ENCODE measurements at regions not wholly inside any gene's neighbourhood (a gene's known extent, or its start where the extent isn't known, plus 50 kb on each side); places are given as distances from the start of the nearest gene placed in this dataset.
"Not testable (repeated sequence)": the region's sequence is repeated elsewhere in the genome, so short reads cannot be mapped to it uniquely, and the experiment has no call there.

GRCh38 chr9:135173066-135173465, 85.6 kb downstream of the OLFM1 start:
- H3K4me3 ChIP-seq = no peak overlapping the region
- TF ChIP-seq FOXP2 (optimal IDR thresholded peaks at IDR 0.05; ENCODE audit: control extremely low read depth, extremely low read length, insufficient read depth) = no peak
- no peak for TF ChIP-seq POLR2AphosphoS5 (IDR thresholded peaks at IDR 0.05; ENCODE audit: borderline replicate concordance, low read depth, low read length)
- TF ChIP-seq EZH2 (IDR thresholded peaks at IDR 0.05) = no peak
- H3K36me3 ChIP-seq (ENCODE audit: insufficient read depth, low read length) = no peaks in the 10 kb centered on the region
- no peak overlapping the region for H3K9ac ChIP-seq (ENCODE audit: insufficient read length)
- DNase-seq (ENCODE audit: low read depth, low spot score) = no peak
- H3K27ac ChIP-seq = no peak overlapping the region
- H3K9me3 ChIP-seq (ENCODE audit: low read depth, low read length) = no peaks in the 10 kb centered on the region

DNA sequence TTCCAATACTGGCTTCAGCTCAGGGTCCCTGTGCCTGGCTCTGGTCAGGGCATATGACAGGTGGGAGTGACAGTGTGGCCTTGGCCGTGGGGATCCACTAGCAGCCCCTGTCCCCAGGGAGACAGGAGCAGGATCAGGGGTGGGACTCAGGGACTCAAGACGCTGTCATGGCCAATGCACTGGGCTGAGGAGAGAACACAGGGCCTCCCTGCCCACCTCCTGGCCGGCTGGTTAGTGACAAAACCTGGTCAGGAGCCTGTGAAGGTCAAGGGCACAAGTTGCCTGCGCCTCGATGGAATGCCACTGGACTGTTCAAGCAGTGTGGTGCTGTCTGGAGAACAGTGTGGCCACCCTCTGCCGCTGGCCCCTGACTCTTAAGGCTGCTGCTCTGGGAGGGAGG, 86.8 kb downstream of the OLFM1 start:
- Histone ChIP-seq H3K9ac (ENCODE audit: insufficient read length) (no peak overlapping the region), H3K27ac (no peak overlapping the region), H3K9me3 (ENCODE audit: low read depth, low read length) (no peaks in the 10 kb centered on the region), H3K4me3 (no peak overlapping the region), H3K36me3 (ENCODE audit: insufficient read depth, low read length) (no peaks in the 10 kb centered on the region)
- DNase-seq (ENCODE audit: low read depth, low spot score) = no peak
- TF ChIP-seq EZH2 (IDR thresholded peaks at IDR 0.05) = no peak
- no peak for TF ChIP-seq FOXP2 (optimal IDR thresholded peaks at IDR 0.05; ENCODE audit: control extremely low read depth, extremely low read length, insufficient read depth)
- TF ChIP-seq POLR2AphosphoS5 (IDR thresholded peaks at IDR 0.05; ENCODE audit: borderline replicate concordance, low read depth, low read length) = no peak

DNA sequence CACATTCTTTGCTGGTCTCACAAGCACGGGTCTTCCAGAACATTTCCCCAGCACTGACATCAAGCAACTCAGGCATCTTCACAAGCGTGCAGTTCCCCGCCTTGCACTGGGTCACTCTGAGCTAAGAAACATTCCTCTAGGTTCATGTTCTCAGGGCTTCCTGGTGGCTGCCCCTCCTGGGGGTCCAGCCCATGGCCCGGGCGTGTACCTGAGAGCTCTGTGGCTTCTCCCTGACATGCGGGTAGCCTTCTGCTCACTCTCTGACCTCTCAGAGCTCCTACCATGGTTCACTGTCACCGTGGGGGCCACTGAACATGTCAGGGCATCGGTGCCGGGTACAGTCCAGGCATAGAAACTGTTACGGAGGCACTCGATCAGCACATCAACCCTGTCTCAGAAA, 87.5 kb downstream of the OLFM1 start:
- Histone ChIP-seq H3K9me3 (ENCODE audit: low read depth, low read length) (no peaks in the 10 kb centered on the region), H3K4me3 (no peak overlapping the region), H3K9ac (ENCODE audit: insufficient read length) (no peak overlapping the region), H3K36me3 (ENCODE audit: insufficient read depth, low read length) (no peaks in the 10 kb centered on the region), H3K27ac (no peak overlapping the region)
- TF ChIP-seq EZH2 (IDR thresholded peaks at IDR 0.05) = no peak
- no peak for TF ChIP-seq POLR2AphosphoS5 (IDR thresholded peaks at IDR 0.05; ENCODE audit: borderline replicate concordance, low read depth, low read length)
- TF ChIP-seq FOXP2 (optimal IDR thresholded peaks at IDR 0.05; ENCODE audit: control extremely low read depth, extremely low read length, insufficient read depth) = no peak
- DNase-seq (ENCODE audit: low read depth, low spot score) = no peak

GRCh38 chr9:135176284-135176683, 88.8 kb downstream of the OLFM1 start:
- Histone ChIP-seq H3K9me3 (ENCODE audit: low read depth, low read length) (no peaks in the 10 kb centered on the region), H3K36me3 (ENCODE audit: insufficient read depth, low read length) (no peaks in the 10 kb centered on the region), H3K27ac (no peak overlapping the region), H3K4me3 (no peak overlapping the region), H3K9ac (ENCODE audit: insufficient read length) (no peak overlapping the region)
- TF ChIP-seq EZH2 (IDR thresholded peaks at IDR 0.05) (no peak), POLR2AphosphoS5 (IDR thresholded peaks at IDR 0.05; ENCODE audit: borderline replicate concordance, low read depth, low read length) (no peak)
- DNase-seq (ENCODE audit: low read depth, low spot score) = no peak

DNA sequence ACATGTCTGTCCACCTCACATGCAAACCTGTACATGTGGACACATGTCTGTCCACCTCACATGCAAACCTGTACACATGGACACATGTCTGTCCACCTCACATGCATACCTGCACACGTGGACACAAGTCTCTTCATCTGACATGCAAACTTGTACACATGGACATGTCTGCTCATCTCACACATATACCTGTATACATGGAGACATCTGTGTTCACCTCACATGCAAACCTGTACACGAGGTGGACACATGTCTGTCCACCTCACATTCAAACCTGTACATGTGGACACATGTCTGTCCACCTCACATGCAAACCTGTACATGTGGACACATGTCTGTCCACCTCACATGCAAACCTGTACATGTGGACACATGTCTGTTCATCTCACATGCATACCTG, 90.1 kb downstream of the OLFM1 start:
- DNase-seq (ENCODE audit: low read depth, low spot score); H3K36me3 ChIP-seq (ENCODE audit: insufficient read depth, low read length); H3K27ac ChIP-seq; H3K4me3 ChIP-seq; H3K9me3 ChIP-seq (ENCODE audit: low read depth, low read length); H3K9ac ChIP-seq (ENCODE audit: insufficient read length): not testable (repeated sequence)

- DNase-seq (ENCODE audit: low read depth, low spot score) = no peak
- H3K4me3 ChIP-seq = no peak overlapping the region
- no peaks in the 10 kb centered on the region for H3K9me3 ChIP-seq (ENCODE audit: low read depth, low read length)
- no peak overlapping the region for H3K9ac ChIP-seq (ENCODE audit: insufficient read length)
- no peak for TF ChIP-seq FOXP2 (optimal IDR thresholded peaks at IDR 0.05; ENCODE audit: control extremely low read depth, extremely low read length, insufficient read depth)
- no peak for TF ChIP-seq EZH2 (IDR thresholded peaks at IDR 0.05)
- no peak for TF ChIP-seq POLR2AphosphoS5 (IDR thresholded peaks at IDR 0.05; ENCODE audit: borderline replicate concordance, low read depth, low read length)
- no peak overlapping the region for H3K27ac ChIP-seq
- no peaks in the 10 kb centered on the region for H3K36me3 ChIP-seq (ENCODE audit: insufficient read depth, low read length)
Measured at GRCh38 chr9:135178498-135178897, 91.0 kb downstream of the OLFM1 start.

DNA sequence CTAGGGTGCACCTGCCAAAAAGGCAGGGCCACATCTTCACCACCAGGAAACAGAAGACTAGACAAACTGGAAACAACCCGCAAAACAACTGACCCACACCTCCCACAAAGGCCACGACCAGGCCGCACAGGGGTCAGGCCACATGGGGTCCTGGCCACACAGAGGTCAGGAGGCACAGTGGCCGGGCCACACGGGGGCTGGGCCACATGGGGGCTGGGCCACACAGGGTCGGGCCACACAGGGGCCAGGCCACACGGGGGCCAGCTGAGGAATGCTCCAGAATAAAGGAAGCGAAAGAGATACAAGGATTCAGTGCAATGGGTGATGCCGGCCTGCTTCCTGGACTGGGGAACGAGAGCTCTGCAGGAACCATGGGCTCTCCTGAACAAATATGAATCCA, 91.6 kb downstream of the OLFM1 start:
- Histone ChIP-seq H3K9ac (ENCODE audit: insufficient read length) (no peak overlapping the region), H3K27ac (no peak overlapping the region), H3K36me3 (ENCODE audit: insufficient read depth, low read length) (no peaks in the 10 kb centered on the region), H3K9me3 (ENCODE audit: low read depth, low read length) (no peaks in the 10 kb centered on the region), H3K4me3 (no peak overlapping the region)
- DNase-seq (ENCODE audit: low read depth, low spot score) = no peak
- TF ChIP-seq POLR2AphosphoS5 (IDR thresholded peaks at IDR 0.05; ENCODE audit: borderline replicate concordance, low read depth, low read length) (no peak), EZH2 (IDR thresholded peaks at IDR 0.05) (no peak), FOXP2 (optimal IDR thresholded peaks at IDR 0.05; ENCODE audit: control extremely low read depth, extremely low read length, insufficient read depth) (no peak)

- no peak overlapping the region for H3K9ac ChIP-seq (ENCODE audit: insufficient read length)
- TF ChIP-seq FOXP2 (optimal IDR thresholded peaks at IDR 0.05; ENCODE audit: control extremely low read depth, extremely low read length, insufficient read depth) = no peak
- TF ChIP-seq POLR2AphosphoS5 (IDR thresholded peaks at IDR 0.05; ENCODE audit: borderline replicate concordance, low read depth, low read length) = no peak
- no peak for TF ChIP-seq EZH2 (IDR thresholded peaks at IDR 0.05)
- no peaks in the 10 kb centered on the region for H3K9me3 ChIP-seq (ENCODE audit: low read depth, low read length)
- no peak overlapping the region for H3K27ac ChIP-seq
- no peak overlapping the region for H3K4me3 ChIP-seq
- H3K36me3 ChIP-seq (ENCODE audit: insufficient read depth, low read length) = no peaks in the 10 kb centered on the region
- DNase-seq (ENCODE audit: low read depth, low spot score) = no peak
Measured at GRCh38 chr9:135179976-135180375, 92.5 kb downstream of the OLFM1 start.

DNA sequence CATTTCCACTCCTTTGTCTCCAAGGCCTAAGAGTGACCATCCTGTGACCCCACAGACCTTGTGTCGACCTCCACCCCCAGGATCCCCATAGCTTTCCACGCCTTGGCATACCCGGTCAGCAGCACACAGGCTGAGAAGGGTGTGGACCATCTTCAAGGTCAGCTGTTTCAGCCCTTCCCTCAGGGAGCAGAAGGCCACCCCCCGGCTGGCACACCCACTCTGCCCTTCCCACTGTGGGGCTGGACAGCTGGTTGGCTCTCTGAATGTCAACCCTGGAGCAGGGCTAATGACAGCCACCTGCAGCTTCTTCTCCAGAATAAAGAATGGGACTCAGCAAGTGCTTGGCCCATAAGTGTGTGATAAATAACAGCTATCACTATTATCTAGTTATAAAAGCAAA, 93.1 kb downstream of the OLFM1 start:
- DNase-seq (ENCODE audit: low read depth, low spot score) = no peak
- Histone ChIP-seq H3K9me3 (ENCODE audit: low read depth, low read length) (no peaks in the 10 kb centered on the region), H3K9ac (ENCODE audit: insufficient read length) (no peak overlapping the region), H3K36me3 (ENCODE audit: insufficient read depth, low read length) (no peaks in the 10 kb centered on the region), H3K4me3 (no peak overlapping the region), H3K27ac (no peak overlapping the region)
- no peak for TF ChIP-seq FOXP2 (optimal IDR thresholded peaks at IDR 0.05; ENCODE audit: control extremely low read depth, extremely low read length, insufficient read depth)
- TF ChIP-seq POLR2AphosphoS5 (IDR thresholded peaks at IDR 0.05; ENCODE audit: borderline replicate concordance, low read depth, low read length) = no peak
- no peak for TF ChIP-seq EZH2 (IDR thresholded peaks at IDR 0.05)

Data from SK-N-MC (cell line).